Choroid plexus epithelial cell (primary cell): ENCODE measurements at regions not wholly inside any gene's neighbourhood (a gene's known extent, or its start where the extent isn't known, plus 50 kb on each side); places are given as distances from the start of the nearest gene placed in this dataset.

ENCODE experiments used
- DNase-seq: peaks from one replicate; pipeline ENCODE4 v3.0.0-alpha.2; 2010; ENCODE audit warnings: low read depth
- H3K4me3 ChIP-seq: 2 replicates; pipeline ENCODE4 v1.5.1; 2011; ENCODE audit warnings: low read depth, mild to moderate bottlenecking, control low read depth, low read length, moderate library complexity
- CTCF ChIP-seq: conservative IDR thresholded peaks from 2 replicates; pipeline ENCODE4 v1.5.1; 2011; ENCODE audit warnings: low read depth, mild to moderate bottlenecking, control low read depth, inconsistent platforms, low read length, moderate library complexity

GRCh38 chr2:203650860-203651613 lies 55.4 kb upstream of the CD28 start:
- peak; percentile 57 for TF ChIP-seq CTCF
- H3K4me3 ChIP-seq, result no peak overlapping the region
- DNase-seq, result peak; percentile 82

DNA sequence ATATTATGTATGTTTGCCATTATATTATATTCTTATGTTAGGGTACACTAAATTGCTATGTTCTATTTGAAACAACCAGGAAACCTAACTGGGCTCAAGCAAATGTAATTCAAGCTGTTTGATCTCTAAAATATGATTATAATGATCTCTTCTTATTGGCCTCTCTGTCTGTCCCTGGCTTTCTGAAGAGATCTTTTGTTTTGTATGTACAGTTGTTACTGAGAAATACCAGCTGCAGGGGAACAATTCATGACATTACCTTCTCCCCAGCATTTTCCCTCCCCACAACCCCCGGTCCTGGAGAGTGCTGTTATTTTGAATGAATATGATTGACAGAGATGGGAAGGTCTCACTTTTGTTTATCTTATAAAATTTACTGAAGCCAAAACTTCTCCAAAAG lies 54.8 kb upstream of the CD28 start:
- no peak for DNase-seq
- H3K4me3 ChIP-seq, result no peak overlapping the region
- no peak for TF ChIP-seq CTCF

DNA sequence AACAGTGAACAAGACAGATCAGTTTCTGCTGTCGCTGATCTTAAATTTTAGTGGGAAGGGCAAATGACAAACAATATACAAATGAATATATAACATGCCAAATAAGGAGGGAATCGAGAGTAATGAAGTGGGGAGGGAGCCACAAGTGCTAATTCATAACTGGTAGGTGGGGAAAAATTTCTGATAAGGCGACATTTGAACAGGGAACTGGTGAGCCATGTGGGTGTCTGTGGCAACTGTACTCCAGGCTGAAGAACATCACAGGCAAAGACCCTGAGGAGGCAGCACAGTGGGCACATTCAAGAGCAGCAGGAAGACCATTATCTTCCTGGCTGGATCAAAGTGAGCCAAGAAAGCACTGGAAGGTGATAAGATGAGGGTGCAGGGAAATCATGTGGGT lies 51.6 kb upstream of the CD28 start:
- TF ChIP-seq CTCF, result no peak
- H3K4me3 ChIP-seq, result no peak overlapping the region
- no peak for DNase-seq

DNA sequence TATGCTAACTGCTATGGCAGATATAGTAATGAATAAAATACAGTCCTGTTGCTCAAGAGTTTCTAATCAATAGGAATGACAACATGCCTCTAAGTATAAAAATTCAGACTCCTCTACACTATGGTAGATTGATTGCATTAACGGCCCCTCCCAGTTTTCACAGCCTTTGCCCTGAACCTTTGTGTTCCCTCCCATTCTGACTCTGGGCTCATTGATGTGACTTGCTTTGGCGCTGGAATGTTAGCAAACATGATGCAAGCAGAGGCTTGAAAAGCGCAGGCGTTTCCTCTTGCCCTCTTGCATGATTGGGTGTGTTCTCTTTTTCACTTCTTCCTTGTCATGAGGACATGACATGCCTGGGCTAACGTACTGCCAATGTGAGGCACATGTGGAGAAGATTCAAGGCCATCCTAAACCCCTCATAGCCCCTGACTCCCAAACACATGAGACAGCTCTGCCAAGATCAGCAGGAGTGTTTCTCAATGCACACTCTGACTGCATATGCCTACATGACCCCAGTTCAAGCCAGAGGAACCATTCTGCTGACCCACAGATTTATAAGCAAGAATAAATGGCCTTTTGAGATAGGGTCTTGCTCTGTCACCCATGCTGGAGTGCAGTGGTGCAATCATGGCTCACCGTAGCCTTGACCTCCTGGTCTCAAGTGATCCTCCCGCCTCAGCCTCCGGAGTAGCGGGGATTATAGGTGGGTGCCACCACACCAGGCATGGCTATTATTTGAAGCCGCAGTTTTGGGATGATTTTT lies 49.7 kb upstream of the CD28 start:
- peak; percentile 54 for DNase-seq

More for the DNA sequence above, 49.7 kb upstream of the CD28 start:
- no peak overlapping the region for H3K4me3 ChIP-seq
- no peak for TF ChIP-seq CTCF
